Stimulated activated CD4-positive, alpha-beta T cell treated with anti-CD3 and anti-CD28 coated beads, Interleukin-4, amount 100 ng/mL, for 48 hours (primary cell): ENCODE measurements at regions not wholly inside any gene's neighbourhood (a gene's known extent, or its start where the extent isn't known, plus 50 kb on each side); places are given as distances from the start of the nearest gene placed in this dataset.
A peak's percentile ranks its signal among the peaks of the same experiment; 100 is the strongest.
"Not testable (repeated sequence)": the region's sequence is repeated elsewhere in the genome, so short reads cannot be mapped to it uniquely, and the experiment has no call there.

ENCODE experiments used
- DNase-seq, 2 donors: peaks; one replicate each; pipeline ENCODE4 v3.0.0-alpha.2; 2020; ENCODE audit warnings: low read depth in 2 of 2

DNA sequence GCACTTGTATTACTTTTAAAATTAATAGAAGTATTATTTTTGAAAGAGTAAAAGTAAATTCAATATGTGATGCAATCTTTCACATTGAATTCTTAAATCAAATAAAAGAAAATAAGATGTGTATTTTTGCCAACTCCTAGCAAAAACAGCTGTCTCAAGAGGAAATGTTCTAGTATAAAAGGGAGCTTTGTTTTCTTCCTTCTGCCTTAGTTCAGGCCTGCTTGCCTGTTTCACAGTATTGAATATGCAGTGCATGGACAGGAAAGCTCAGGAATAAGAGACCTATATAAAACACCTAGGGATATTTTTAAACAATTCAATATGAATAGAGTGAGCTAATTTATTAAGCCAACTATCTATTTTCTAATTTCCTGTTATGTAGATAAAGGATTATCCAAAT is 294.8 kb upstream of the G2E3 start:
- no peak for DNase-seq

DNA sequence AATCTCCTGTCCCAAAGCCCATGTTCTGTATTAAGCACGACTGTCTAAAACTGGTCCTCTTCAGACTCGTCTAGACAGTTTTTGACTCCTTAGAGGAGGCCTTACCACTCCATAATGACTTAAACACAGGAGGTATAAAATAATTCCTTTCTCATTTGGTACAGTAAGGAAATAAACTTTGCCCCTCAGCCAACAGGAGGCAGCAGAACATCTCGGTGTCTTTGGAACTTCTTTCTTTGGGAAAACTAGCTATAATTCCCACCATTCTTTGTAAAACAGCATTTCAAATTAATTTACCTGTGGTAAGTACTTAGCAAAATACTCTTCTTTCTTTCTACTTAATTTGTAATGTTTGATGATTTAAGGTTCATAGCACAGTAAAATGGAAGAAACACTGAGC is 292.7 kb upstream of the G2E3 start:
- DNase-seq = no peak

DNA sequence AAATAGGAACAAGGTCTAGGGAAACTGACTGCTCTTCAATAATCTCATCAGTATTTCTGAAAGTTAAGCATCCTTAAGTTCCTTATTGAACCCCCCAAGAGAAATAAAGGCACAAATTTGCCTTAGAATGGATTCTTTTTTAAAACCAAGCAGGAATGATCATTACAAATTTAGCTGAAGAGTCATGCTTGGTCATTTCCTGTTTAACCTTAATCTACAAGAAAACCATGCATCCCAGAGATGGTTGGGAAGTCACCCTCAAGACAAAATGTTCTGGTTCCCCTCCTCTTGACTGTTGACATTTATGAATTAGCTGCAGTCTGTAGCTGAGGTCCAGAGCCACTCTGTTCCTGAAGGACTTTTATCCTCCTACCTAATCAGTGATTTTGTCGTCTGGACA is 291.8 kb upstream of the G2E3 start:
- no peak for DNase-seq

DNA sequence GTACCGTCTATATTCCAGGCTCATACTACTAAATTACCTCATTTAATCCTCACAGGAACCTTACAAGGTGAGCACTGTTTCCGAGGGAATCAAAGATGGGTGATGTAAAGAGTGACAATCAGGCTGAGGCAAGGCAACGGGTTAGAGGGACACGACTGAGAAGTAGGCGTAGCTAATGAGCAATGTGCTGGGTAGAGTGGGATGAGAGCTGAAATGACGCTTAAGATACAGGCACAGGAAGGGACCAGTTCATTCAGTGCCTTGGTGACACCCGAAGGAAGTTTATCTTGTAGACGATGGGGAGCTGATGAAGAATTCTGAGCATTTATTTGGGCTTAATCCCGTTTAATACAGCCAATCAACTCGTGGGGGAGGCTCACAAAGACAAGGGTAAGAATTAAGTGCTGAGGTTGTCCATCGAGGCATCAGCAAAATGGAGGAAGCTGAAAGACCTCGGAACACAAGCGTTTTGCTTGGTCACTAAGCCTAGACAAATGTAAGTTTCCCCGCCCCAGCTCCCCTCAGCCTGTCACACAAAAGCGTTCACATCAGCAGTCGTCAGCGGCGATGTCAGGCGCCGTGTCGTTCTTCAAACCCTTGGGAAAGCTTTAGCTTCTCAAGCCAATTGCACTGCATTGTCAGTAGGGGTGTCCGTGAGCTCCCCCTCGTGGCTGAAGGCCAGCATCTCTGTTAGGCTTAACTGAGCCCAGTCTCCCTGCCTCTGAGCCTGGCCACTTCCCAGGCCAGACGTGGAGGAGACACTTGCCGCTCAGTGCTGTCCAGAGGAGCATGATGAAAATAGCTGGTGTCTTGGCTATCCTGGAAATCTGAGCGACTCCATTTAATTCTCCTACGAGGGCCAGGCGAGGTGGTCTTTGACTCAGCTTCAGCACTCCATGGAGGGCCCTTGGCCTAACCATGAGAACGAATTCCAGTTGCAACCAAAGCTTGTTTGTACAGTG is 288.5 kb upstream of the G2E3 start:
- DNase-seq = peak; percentile 56 to 57

DNA sequence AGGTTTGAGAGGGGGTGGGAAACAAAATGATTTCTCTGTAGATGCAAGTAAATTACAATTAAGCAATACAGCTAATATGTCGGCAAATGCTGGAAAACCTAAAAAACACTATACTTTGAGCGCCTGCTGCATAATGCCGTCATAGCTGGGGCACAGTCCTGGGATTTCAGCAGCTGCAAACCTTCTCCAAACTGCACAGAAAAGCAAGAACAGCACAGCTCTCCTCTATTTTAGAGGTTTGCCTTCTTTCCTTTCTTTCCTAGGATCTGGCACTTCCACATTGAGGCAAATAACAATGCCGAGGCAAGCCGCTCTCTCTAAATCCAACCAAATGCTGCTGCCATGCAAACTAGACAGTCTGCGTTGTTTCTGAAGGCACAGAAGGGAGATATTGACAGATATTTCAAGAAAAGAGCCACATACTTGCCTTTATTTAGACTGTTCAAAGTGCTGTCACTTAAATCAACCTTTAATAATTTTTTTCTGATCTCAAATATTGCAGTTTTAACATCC is 287.1 kb upstream of the G2E3 start:
- no peak for DNase-seq

DNA sequence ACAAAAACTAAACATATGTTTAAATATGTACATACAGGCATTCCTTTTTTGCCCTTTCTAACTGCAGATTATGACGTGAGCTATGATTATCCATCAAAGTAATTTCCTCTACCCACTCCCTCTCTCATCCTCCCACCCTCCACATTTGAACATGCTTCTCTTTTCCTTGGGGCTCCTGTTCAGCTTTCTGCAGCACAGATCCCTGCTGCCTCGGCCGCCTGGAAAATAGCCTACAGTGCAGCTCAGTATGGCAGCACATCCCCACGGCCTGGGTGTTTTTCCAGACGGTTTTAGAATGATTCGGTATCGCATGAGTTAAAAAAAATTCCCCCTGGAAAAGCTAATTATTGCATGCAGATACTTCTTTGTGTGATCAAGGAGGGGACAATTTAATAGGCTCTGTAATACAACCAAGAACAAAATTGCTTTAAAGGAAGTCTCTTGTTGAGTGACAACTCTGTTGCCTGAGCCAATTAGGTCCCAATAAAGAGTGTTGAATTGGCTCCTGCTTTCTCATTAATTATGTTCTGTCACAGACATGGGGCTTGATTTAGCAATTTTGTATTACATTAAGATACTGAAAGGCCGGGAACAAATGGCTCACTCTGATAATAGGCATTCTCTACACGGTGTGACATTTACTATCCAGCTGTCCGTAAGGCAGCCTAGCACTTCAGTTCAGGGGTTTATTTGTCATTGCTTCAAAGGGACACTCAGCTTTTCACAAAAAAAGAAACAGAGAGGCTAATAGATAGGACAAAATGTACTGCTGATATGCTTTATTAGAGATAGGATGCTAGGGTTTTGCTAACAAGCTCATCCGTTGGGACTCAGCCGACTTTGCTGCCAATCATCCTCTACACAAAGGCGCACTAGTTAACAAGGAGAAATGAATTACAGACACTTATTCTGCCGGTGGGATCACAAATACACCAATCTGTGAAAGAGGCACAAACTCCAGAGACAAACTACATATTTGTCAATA is 285.8 kb upstream of the G2E3 start:
- no peak for DNase-seq

DNA sequence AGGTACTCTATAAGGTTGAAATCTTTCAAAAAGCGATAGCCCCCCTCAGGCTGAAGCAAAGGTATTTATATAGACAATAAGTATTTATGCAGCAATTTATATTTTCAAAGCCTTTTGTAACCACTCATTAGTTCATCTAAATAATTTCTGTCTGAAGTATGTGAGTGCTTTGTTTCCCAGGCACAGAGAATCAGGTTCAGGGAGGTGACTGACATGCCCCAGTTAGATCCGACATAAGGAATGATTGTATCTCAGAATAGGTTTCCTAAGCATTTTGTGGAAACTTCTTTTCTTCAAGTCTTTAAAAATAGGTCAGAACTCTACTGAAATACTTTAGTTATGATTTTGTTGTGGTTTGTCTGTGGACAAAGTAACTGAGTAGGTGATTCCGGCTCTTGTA is 283.4 kb upstream of the G2E3 start:
- DNase-seq = no peak

DNA sequence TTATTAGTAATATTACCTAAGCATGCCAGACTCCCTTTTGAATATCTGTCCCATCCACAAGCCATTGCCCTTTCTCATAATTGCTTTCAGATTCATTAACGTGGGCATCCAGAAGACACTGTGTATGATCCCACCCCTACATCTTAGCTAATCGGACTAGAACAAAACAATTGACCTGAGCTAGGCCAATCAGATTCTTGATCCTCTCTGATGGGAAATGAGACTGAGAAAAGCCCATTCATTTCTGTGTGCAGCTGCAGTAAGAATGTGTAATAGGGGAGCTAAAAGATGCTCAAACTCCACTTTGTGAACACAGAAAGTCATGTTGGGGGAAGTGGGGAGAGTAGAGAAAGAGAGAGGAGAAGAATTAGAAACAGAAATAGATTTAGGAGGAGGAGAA is 281.7 kb upstream of the G2E3 start:
- DNase-seq = no peak

DNA sequence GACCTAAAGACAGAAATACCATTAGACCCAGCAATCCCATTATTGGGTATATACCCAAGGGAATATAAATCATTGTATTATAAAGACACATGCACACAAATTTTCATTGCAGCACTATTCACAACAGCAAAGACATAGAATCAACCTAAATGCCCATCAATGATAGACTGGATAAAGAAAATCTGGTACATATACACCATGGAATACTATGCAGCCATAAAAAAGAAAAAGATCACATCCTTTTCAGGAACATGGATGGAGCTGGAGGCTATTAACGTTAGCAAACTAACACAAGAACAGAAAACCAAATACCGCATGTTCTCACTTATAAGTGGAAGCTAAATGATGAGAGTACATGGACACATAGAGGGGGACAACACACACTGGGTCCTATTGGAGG is 280.1 kb upstream of the G2E3 start:
- DNase-seq = not testable (repeated sequence)

DNA sequence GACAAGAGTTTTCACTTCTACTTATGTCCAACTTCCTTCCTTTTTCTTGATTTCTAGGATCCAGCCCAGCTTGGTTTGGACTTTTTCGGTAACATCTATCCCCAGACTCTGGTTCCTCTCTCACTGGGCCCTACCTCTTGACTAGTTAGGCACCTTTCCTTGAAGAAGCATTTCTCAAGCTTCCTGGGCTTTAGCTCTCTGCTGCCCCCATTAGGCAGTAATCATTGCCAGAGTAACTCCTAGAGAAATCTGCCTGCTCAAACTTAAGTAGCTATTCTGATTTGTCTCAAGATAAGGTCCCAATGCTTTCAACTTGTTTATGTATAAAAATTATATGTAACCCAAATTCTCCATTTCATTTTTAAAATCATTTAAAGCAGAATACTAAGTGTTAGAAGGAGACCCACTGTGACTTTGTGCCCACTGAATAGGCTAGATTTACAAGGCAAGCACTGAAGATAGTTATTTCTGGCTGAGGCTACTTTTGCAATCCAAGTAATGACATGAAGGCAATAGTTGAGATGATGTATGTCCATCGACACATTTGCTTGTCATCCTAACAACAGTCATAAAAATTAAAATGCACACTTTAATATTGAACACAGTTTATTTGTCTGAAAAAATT is 275.0 kb upstream of the G2E3 start:
- DNase-seq = no peak

DNA sequence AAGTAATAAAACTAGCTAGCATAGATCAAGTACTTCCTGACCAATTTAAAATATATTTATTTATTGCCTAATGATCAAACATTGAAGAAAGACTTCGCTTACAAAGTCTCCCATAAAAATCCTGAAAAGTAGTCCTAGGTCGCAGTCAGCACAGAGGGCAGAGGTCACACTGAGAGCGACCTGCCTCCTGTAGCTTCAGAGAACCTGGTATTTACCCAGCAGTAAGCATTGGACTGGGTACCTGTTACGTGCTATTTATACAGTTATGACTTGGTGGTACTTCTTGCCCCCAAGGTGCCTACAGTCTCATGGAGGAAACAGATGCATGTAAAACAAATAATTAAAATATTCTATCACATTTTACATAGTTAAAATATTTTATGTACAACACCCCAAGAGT is 274.1 kb upstream of the G2E3 start:
- DNase-seq = no peak

DNA sequence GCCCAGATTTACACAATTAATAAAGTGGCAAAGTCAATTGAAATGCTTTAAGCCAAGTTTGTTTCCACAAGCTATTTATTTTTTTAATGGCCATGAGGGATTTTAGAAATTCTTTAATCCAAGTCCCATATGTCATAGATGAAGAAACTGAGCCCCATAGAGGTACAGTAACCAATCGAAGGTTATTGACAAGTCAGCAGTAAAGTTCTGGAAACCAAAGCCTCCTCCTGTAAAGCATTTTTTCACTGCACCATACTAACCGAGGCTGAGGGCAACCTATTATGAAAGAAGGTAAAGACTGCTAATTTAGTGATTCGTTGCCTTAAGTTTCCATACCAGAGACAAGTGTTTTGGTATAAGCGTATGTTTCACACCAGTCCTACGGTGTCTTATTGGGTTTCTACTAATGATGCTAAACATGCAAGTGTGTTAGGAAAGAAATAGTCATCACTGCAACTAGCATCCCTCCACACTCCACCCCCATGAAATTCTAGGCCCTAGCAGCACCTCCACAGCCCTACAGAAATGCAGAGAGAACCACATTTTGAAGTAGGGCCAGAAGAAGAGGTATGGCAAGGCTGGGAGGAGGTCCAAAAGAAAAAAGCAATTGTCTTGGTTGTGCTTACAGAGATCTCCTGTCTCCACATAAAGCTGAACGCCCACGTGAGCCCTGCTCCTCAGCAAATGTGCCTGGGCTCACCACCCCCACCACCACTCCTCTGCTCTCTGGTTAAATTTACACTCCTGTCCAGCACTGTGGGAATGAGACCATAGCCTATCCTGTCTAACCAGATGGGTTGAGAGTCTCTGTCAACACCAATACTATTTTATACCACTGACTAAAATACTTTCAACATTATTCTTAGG is 271.1 kb upstream of the G2E3 start:
- no peak for DNase-seq

DNA sequence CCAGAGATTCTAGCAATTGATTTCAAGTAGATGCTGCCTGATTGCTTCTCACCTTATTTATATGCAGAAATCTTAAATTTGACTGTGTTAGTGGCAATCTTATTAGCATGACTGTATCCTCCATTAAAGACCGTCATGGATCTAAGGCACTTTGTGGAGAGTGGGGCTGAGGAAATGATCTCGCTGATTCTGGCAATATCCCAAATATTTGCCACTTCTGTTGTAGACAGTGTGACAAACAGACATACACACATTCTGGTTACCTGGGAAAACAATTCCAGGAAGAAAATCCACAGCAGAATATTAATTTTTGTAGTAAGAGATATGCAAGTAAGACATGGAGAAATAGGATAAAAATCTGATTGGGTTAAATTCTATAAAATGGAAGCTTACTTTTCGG is 269.0 kb upstream of the G2E3 start:
- no peak for DNase-seq

DNA sequence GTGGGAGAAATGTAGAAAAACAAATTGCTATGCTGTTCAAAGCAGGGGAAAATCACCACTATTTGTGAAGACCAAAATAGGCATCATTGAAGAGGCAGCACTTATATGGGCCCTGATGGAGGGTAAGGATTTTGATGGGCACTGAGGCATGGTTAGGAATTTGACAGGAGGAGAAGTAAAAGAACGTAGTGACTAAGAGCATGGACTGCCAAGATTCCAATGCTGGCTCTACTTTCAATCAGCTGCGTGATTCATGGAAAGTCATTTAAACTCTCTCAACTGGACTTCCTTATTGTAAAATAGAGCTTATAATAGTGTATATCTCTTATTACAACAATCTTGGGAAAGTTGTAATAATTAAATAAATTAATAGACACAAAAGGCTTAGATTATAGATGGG is 267.7 kb upstream of the G2E3 start:
- no peak for DNase-seq

DNA sequence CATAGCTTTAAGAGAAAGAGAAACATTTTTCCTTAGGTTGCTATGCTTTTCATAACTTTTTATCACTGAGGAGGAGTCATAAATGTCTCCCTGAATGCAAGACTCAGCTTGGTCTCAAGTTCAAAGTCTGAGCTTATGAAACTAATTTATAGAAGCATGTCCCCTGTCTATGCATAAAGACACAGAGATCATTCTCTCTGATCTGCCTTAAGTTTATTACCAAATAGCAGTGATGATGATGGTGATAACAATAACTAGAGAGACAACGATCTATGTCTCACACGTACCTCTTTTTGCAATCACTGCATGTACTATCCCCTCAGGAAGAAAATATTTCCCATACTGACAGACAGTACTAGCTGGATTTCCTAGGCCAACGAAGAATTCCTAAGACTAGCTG is 266.4 kb upstream of the G2E3 start:
- DNase-seq = no peak

DNA sequence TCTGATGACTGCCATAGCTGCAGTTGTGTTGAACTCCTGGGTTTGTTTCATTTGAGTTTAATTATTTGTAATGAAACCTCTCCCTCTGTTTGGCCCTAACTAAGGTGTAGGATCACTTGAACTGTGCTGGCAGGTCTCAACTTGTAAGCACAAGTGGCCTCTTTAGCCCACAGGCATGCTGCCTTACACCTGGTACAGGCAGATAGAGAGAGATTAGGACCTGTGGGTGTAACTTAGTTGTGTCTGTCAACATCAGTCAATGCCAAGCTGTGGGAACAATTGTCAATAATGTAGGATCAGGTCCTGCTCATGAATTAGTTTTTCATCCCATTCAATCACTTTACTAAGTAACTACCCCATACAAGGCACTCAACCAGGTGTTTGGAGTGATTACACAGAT is 263.0 kb upstream of the G2E3 start:
- no peak for DNase-seq

DNA sequence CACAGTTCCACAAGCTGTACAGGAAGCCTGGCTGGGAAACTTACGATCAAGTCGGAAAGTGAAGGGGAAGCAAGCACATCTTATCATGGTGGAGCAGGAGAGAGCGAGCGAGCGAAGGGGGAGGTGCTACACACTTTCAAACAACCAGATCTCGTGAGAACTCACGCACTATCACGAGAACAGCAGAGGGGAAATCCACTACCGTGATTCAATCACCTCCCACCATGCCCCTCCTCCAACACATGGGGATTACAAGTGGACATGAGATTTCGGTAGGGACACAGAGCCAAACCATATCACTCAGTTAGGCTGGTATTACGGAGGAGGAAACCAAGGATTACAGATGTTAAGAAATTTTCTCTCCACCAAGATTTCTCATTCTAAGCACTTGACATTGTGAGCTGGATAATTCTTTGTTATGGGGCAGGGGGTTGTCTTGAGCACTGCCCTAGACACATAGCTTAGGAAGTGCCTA is 262.0 kb upstream of the G2E3 start:
- DNase-seq = peak in 1 of 2 donors; percentile 1

DNA sequence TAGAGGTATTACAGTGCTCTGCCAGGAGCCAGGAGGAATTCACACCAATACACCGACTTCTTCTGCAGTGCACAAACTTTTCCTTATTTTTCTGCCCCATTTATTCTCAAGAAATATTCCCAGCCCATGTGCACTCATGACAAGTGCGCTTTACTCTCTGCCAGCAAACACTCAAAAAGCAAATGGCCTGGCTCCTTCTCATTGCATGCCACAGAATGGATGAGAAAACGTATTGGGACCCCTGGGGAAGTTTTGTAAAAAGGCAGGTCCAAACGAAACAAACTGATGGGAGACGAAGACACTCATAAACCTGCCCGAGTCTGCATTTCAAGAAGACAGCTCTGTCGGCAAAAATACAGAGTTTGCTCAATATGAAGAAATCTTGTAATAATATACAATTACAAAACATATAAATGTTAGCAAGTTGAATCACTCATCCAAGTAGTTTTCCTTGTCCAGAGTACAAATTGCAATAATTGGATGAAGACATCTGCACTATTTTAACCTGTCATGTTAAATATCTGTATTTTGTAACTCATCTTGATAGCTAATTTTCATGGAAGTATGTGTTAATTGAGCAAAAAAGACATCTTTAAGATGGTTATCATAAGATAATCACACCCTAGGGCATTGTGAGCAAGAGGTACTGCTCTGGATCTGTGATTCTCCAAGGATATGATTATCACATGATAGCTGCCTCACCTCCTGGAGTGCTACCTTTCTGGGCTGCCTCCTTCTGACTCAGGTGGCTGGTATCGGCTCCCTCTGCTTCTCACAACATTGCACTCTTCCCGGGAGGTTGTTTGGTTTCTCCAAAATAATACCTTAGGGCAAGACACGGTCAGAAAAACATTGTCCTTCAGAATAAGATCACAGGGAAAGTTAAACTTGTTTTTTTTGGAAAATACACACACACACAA is 260.8 kb upstream of the G2E3 start:
- no peak for DNase-seq

DNA sequence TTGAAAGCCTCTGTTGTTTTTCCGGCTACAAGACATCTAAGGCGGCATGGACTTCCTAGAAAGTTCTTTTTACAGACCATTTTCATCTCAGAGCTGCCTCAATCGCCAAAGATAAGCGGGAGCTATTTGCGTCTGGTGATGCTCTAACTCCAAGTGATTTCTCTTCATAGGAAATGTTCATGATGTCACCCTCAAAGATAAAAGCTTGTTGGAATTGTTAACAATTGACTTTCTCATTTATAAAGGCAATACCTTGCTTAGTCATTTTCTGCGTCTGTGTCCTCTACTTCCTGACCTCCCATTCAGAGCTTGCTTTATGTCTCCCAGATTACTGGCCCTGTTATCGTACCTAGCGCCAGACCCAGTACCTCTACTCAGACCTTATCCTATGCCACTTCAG is 259.0 kb upstream of the G2E3 start:
- DNase-seq = no peak

DNA sequence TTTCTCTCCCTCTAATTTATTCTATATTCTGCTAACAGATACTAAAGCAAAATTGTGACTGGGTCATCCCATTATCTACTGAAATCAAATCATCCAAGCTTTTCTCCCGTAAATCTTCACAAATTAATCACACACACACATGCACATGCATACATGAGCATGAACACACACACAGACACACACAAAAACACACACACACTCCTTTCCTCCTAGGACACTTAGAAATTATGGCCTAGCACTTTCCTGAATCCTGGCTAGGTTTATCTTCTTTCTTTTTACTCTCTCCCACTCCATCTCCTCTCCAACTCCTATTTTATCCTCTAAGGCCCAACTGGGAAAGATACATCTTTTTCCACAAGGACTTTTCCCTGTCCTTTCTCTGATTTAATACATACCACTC is 255.6 kb upstream of the G2E3 start:
- no peak for DNase-seq
